Ovary (tissue), 7 donors: ENCODE measurements at regions not wholly inside any gene's neighbourhood (a gene's known extent, or its start where the extent isn't known, plus 50 kb on each side); places are given as distances from the start of the nearest gene placed in this dataset.

Experiments used
- DNase-seq, 5 donors: peaks; one replicate each; pipeline ENCODE4 v3.0.0-alpha.2; 2019 to 2020
- H3K27ac ChIP-seq, 2 donors: fragments of 200-600 bp; one replicate each; pipeline versions ENCODE4 v1.5.1 to v1.8.0; 2019 to 2022
- H3K27me3 ChIP-seq: fragments of 200-600 bp; one replicate; pipeline ENCODE4 v1.8.0; 2022
- H3K36me3 ChIP-seq: fragments of 200-600 bp; sonication (generic); one replicate; pipeline ENCODE4 v1.5.1; 2019
- H3K4me1 ChIP-seq: one replicate; pipeline ENCODE4 v1.8.1; 2013; ENCODE audit warnings: mild to moderate bottlenecking, moderate library complexity; ENCODE audit not compliant: insufficient read depth
- H3K4me3 ChIP-seq: fragments of 200-600 bp; sonication (generic); one replicate; pipeline ENCODE4 v1.5.1; 2017
- H3K9me3 ChIP-seq, 2 donors: fragments of 200-600 bp in 1 of 2; sonication (generic) in 1 of 2; one replicate each; pipeline versions ENCODE4 v1.5.1 to v1.8.1; 2013 to 2019; ENCODE audit warnings: mild to moderate bottlenecking in 1 of 2, moderate library complexity in 1 of 2
- CTCF ChIP-seq, 3 donors: fragments of 450-650 bp in 2 of 3; fragments of 200-600 bp in 1 of 3; IDR thresholded peaks; one replicate each; pipeline versions ENCODE4 v1.5.1 to v1.8.0; 2016 to 2022; ENCODE audit warnings: antibody characterized with exemption in 3 of 3, mild to moderate bottlenecking in 1 of 3
- EP300 ChIP-seq: sonication (generic); formaldehyde crosslinking; IDR thresholded peaks from one replicate; pipeline ENCODE4 v1.6.1; 2017; ENCODE audit warnings: antibody characterized with exemption
- POLR2A ChIP-seq: fragments of 450-650 bp; IDR thresholded peaks from one replicate; pipeline ENCODE4 v1.6.1; 2017; ENCODE audit warnings: antibody characterized with exemption, mild to moderate bottlenecking, moderate library complexity
- WGBS, 3 donors: extraction: QIAGEN DNeasy Blood & Tissue Kit in 1 of 3; methylation state at CpG; one replicate each; pipeline versions ENCODE4 v1.1.5 to v1.1.7; 2013 to 2017; 5-methylcytosine and 5-hydroxymethylcytosine counted together
- intact Hi-C, 4 donors: fragments of 100-400 bp; cut with DNase I; formaldehyde crosslinking; loops; one replicate each; pipeline versions ENCODE4 v1.11.0 to v1.15.1; 2022 to 2023
- donor health status: DM: no; HTN: no; CAD: no; lungs with moderate emphysema.
- donor health status: DM: no; HTN: no; CAD: no.
- donor health status: Bipolar disorder and iron deficiency.
- donor health status: DM: no; HTN: no; CAD: no.
- donor health status: DM: yes; HTN: yes; CAD: no.

DNA sequence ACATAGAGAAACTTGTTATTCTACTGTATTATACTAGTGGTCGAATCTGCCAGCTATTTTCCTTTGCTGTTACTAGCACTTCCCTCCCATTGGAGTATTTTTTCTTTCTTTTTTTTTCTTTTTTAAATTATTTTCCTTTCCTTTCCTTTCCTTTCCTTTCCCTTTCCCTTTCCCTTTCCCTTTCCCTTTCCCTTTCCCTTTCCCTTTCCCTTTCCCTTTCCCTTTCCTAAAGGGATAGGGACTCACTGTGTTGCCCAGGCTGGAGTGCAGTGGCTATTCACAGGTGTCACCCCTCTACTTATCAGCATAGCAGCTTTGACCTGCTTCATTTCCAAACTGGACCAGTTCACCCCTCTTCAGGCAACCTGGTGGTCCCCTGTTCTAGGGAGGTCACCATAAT lies 212.6 kb upstream of the SP4 start:
- Histone ChIP-seq H3K4me3 (no peak overlapping the region), H3K27ac (no peak overlapping the region), H3K36me3 (no peaks in the 10 kb centered on the region), H3K4me1 (no peaks in the 10 kb centered on the region), H3K27me3 (no peaks in the 10 kb centered on the region), H3K9me3 (no peaks in the 10 kb centered on the region)
- DNase-seq = no peak
- intact Hi-C loops = no loop called here
- 66 to 90% (median 75%) methylated on average over 1 of the region's 1 CpG for WGBS, 3 donors
- TF ChIP-seq CTCF (IDR thresholded peaks at IDR 0.05) = no peak
- TF ChIP-seq EP300 = no peak
- TF ChIP-seq POLR2A = no peak

GRCh38 chr7:21217365-21217764 lies 210.5 kb upstream of the SP4 start:
- no peaks in the 10 kb centered on the region for H3K36me3 ChIP-seq
- TF ChIP-seq EP300 (no peak), POLR2A (no peak), CTCF (IDR thresholded peaks at IDR 0.05) (no peak)
- H3K4me1 ChIP-seq = no peaks in the 10 kb centered on the region
- intact Hi-C loops = no loop called here
- H3K9me3 ChIP-seq = no peaks in the 10 kb centered on the region
- no peak overlapping the region for H3K4me3 ChIP-seq
- H3K27ac ChIP-seq = no peak overlapping the region
- DNase-seq = no peak
- H3K27me3 ChIP-seq = no peaks in the 10 kb centered on the region
- WGBS, 3 donors = 84 to 94% (median 90%) methylated on average over 1 of the region's 1 CpG

DNA sequence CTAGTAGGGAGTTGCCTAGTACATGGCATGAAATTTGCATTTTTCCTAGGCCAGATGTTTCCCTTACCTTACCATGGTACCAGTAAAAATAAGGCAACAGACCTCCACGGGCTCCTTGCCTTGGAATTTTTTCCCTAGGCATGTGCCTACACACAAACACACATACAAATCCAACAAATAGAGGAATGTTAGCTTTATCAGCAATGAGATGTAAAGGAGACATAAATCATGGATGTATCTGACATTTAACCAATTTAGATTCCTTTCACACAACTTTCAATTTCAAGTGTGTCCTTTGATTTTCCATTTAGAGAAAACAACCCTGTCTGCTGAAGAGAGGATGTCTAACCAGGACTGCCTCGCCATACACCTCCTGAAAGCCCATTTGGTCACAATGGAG lies 209.7 kb upstream of the SP4 start:
- intact Hi-C loops = no loop called here
- WGBS, 3 donors = 51 to 69% (median 53%) methylated on average over 2 of the region's 2 CpGs

DNA sequence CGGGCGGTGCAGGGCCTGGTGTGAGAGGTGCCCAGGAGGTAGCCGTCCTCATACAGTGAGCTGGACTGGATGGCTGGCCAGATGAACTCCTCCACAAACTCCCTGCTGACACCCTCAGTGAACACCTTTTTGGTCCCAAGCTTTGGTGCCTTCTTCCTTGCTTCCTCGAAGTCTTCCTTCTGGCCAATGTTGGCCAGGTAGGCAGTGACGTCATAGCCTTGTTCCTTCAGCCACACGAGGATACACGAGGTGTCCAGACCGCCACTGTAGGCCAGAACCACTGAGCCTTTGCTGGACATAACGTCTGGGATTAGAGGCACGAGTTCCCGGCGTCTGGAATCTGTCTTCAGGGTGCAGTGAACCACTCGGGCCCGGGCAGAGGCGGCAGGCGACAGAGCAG lies 206.8 kb upstream of the SP4 start:
- TF ChIP-seq CTCF (IDR thresholded peaks at IDR 0.05) (no peak), EP300 (no peak), POLR2A (no peak)
- Histone ChIP-seq H3K27me3 (no peaks in the 10 kb centered on the region), H3K4me3 (no peak overlapping the region), H3K36me3 (no peaks in the 10 kb centered on the region), H3K4me1 (no peaks in the 10 kb centered on the region), H3K27ac (no peak overlapping the region), H3K9me3 (no peaks in the 10 kb centered on the region)
- WGBS, 3 donors = 83 to 89% (median 87%) methylated on average over 16 of the region's 16 CpGs
- no peak for DNase-seq
- intact Hi-C loops = no loop called here

More for the DNA sequence above, 209.7 kb upstream of the SP4 start:
- Histone ChIP-seq H3K4me3 (no peak overlapping the region), H3K9me3 (no peaks in the 10 kb centered on the region), H3K36me3 (no peaks in the 10 kb centered on the region), H3K27ac (no peak overlapping the region), H3K4me1 (no peaks in the 10 kb centered on the region), H3K27me3 (no peaks in the 10 kb centered on the region)
- TF ChIP-seq CTCF (IDR thresholded peaks at IDR 0.05) = no peak
- no peak for TF ChIP-seq EP300
- TF ChIP-seq POLR2A = no peak
- no peak for DNase-seq
